Chondrocyte (in vitro differentiated cells): ENCODE measurements at regions not wholly inside any gene's neighbourhood (a gene's known extent, or its start where the extent isn't known, plus 50 kb on each side); places are given as distances from the start of the nearest gene placed in this dataset.
A peak's percentile ranks its signal among the peaks of the same experiment; 100 is the strongest.

Experiments
- DNase-seq: peaks from one replicate; pipeline ENCODE4 v3.0.0; 2021; ENCODE audit warnings: mixed read lengths, low spot score
- H3K27ac Mint-ChIP-seq: one replicate; pipeline ENCODE4 v1.8.0; 2021; ENCODE audit warnings: mild to moderate bottlenecking, moderate library complexity, mixed read lengths; ENCODE audit not compliant: unreplicated experiment
- H3K27me3 Mint-ChIP-seq: 2 replicates; pipeline ENCODE4 v1.8.0; 2021; ENCODE audit warnings: low read depth, mixed read lengths
- H3K36me3 Mint-ChIP-seq: 2 replicates; pipeline ENCODE4 v1.8.0; 2021; ENCODE audit warnings: low read depth, mixed read lengths
- H3K4me1 Mint-ChIP-seq: 2 replicates; pipeline ENCODE4 v1.8.0; 2021; ENCODE audit warnings: low read depth, mild to moderate bottlenecking, mixed read lengths
- H3K4me3 Mint-ChIP-seq: one replicate; pipeline ENCODE4 v1.8.0; 2021; ENCODE audit warnings: mild to moderate bottlenecking, moderate library complexity, mixed read lengths; ENCODE audit not compliant: unreplicated experiment
- H3K9me3 Mint-ChIP-seq: 2 replicates; pipeline ENCODE4 v1.8.0; 2021; ENCODE audit warnings: low read depth, mixed read lengths
- TF ChIP-seq, protein P1 (sequence below): fragments of 200-600 bp; sonication (generic); IDR thresholded peaks from 2 replicates; pipeline ENCODE4 v1.5.0; 2021; ENCODE audit warnings: antibody characterized with exemption, mild to moderate bottlenecking, moderate library complexity

GRCh38 chr9:134519375-134520070 is 122.1 kb upstream of the COL5A1 start:
- TF ChIP-seq, protein P1, sequence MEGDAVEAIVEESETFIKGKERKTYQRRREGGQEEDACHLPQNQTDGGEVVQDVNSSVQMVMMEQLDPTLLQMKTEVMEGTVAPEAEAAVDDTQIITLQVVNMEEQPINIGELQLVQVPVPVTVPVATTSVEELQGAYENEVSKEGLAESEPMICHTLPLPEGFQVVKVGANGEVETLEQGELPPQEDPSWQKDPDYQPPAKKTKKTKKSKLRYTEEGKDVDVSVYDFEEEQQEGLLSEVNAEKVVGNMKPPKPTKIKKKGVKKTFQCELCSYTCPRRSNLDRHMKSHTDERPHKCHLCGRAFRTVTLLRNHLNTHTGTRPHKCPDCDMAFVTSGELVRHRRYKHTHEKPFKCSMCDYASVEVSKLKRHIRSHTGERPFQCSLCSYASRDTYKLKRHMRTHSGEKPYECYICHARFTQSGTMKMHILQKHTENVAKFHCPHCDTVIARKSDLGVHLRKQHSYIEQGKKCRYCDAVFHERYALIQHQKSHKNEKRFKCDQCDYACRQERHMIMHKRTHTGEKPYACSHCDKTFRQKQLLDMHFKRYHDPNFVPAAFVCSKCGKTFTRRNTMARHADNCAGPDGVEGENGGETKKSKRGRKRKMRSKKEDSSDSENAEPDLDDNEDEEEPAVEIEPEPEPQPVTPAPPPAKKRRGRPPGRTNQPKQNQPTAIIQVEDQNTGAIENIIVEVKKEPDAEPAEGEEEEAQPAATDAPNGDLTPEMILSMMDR: no peak
- H3K4me3 Mint-ChIP-seq: no peak overlapping the region
- DNase-seq: no peak
- peaks cover 9% of the 10 kb centered on the region for H3K4me1 Mint-ChIP-seq
- H3K9me3 Mint-ChIP-seq: peaks cover 4% of the 10 kb centered on the region
- no peaks in the 10 kb centered on the region for H3K27me3 Mint-ChIP-seq
- H3K27ac Mint-ChIP-seq: no peak overlapping the region
- H3K36me3 Mint-ChIP-seq: peaks cover 5% of the 10 kb centered on the region

GRCh38 chr9:134521817-134522501 is 119.6 kb upstream of the COL5A1 start:
- Mint-ChIP-seq H3K9me3 (peaks cover 4% of the 10 kb centered on the region), H3K27ac (no peak overlapping the region)

GRCh38 chr9:134522502-134522848 is 119.1 kb upstream of the COL5A1 start:
- peaks cover 4% of the 10 kb centered on the region for H3K9me3 Mint-ChIP-seq
- H3K27ac Mint-ChIP-seq: no peak overlapping the region
- peaks cover 4% of the 10 kb centered on the region for H3K4me1 Mint-ChIP-seq
- DNase-seq: no peak
- TF ChIP-seq, protein P1: no peak
- no peaks in the 10 kb centered on the region for H3K27me3 Mint-ChIP-seq
- H3K4me3 Mint-ChIP-seq: no peak overlapping the region
- no peaks in the 10 kb centered on the region for H3K36me3 Mint-ChIP-seq

More at GRCh38 chr9:134521817-134522501, 119.6 kb upstream of the COL5A1 start:
- H3K36me3 Mint-ChIP-seq: no peaks in the 10 kb centered on the region
- TF ChIP-seq, protein P1: no peak
- no peak overlapping the region for H3K4me3 Mint-ChIP-seq
- no peaks in the 10 kb centered on the region for H3K27me3 Mint-ChIP-seq
- DNase-seq: no peak
- peaks cover 4% of the 10 kb centered on the region for H3K4me1 Mint-ChIP-seq

- H3K27me3 Mint-ChIP-seq: no peaks in the 10 kb centered on the region
- DNase-seq: no peak
- no peak overlapping the region for H3K4me3 Mint-ChIP-seq
- no peak overlapping the region for H3K27ac Mint-ChIP-seq
- H3K4me1 Mint-ChIP-seq: peaks cover 4% of the 10 kb centered on the region
- peaks cover 4% of the 10 kb centered on the region for H3K9me3 Mint-ChIP-seq
- no peaks in the 10 kb centered on the region for H3K36me3 Mint-ChIP-seq
- TF ChIP-seq, protein P1: no peak
Measured at GRCh38 chr9:134522976-134523375, 118.6 kb upstream of the COL5A1 start.

DNA sequence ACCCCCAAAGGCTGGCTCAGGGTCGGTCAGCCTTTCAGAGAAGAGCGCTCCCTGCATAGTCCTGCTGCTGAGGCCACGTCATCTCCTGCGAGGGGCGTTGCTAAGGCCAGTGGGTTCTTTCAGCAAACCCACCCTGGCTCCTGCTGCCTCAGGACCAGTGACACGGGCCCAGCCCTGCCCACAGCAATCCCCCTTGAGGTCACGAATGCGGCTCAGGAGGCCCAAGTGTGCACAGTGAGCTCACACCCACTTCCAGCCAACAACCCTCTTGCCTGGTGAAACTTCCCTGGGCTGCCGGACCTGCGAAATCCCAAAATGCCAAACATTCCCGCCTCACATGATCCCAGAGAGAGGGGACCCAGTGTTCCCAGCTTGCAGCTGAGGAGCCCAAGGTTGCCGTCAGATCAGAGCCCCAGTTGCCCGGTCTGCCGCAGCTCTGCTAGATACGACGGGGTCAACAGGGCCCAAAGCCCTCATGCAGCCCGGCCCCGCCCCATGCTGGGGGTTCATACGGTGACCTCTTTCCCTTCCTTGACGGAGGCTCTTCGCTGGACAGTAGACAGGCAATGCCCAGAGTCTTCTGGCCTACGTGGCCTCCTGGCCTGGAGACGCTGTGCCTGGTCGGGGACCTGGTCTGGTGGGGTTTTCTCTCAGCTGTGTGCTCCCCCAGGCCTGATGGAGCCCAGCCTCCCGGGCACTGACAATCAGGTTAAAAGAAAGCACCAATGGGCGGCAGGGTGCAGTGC is 116.4 kb upstream of the COL5A1 start:
- peaks cover 7% of the 10 kb centered on the region for H3K9me3 Mint-ChIP-seq
- peaks cover 4% of the 10 kb centered on the region for H3K4me1 Mint-ChIP-seq
- H3K4me3 Mint-ChIP-seq: no peak overlapping the region
- no peaks in the 10 kb centered on the region for H3K36me3 Mint-ChIP-seq
- no peak overlapping the region for H3K27ac Mint-ChIP-seq
- TF ChIP-seq, protein P1: no peak
- peak; percentile 76 for DNase-seq
- H3K27me3 Mint-ChIP-seq: no peaks in the 10 kb centered on the region
